ENCODE measurements at regions not wholly inside any gene's neighbourhood (a gene's known extent, or its start where the extent isn't known, plus 50 kb on each side); places are given as distances from the start of the nearest gene placed in this dataset.
"Not testable (repeated sequence)": the region's sequence is repeated elsewhere in the genome, so short reads cannot be mapped to it uniquely, and the experiment has no call there.

GRCh38 chr3:159749406-159749805 is 239.2 kb upstream of the IL12A start:
- no peak for DNase-seq

GRCh38 chr3:159751146-159751545 is 237.5 kb upstream of the IL12A start:
- DNase-seq = no peak

GRCh38 chr3:159751752-159752151 is 236.9 kb upstream of the IL12A start:
- DNase-seq = no peak

GRCh38 chr3:159756279-159757207 is 232.1 kb upstream of the IL12A start:
- DNase-seq = not testable (repeated sequence)

- no peak for DNase-seq
Observed at GRCh38 chr3:159757341-159758060, 231.1 kb upstream of the IL12A start.

GRCh38 chr3:159760046-159760445 is 228.6 kb upstream of the IL12A start:
- no peak for DNase-seq

- no peak for DNase-seq
Observed at GRCh38 chr3:159761369-159761768, 227.3 kb upstream of the IL12A start.

- no peak for DNase-seq
Observed at GRCh38 chr3:159761848-159762635, 226.6 kb upstream of the IL12A start.

GRCh38 chr3:159763011-159763601 is 225.5 kb upstream of the IL12A start:
- no peak for DNase-seq

GRCh38 chr3:159763602-159764489 is 224.8 kb upstream of the IL12A start:
- no peak for DNase-seq

- no peak for DNase-seq
Observed at GRCh38 chr3:159764490-159765029, 224.1 kb upstream of the IL12A start.

GRCh38 chr3:159765030-159765859 is 223.4 kb upstream of the IL12A start:
- DNase-seq = no peak

GRCh38 chr3:159765860-159766294 is 222.8 kb upstream of the IL12A start:
- DNase-seq = no peak

GRCh38 chr3:159766563-159767185 is 222.0 kb upstream of the IL12A start:
- no peak for DNase-seq

- no peak for DNase-seq
Observed at GRCh38 chr3:159770998-159771397, 217.6 kb upstream of the IL12A start.

- DNase-seq = no peak
Observed at GRCh38 chr3:159771865-159772611, 216.6 kb upstream of the IL12A start.

- no peak for DNase-seq
Observed at GRCh38 chr3:159773706-159774105, 214.9 kb upstream of the IL12A start.

GRCh38 chr3:159775372-159775961 is 213.2 kb upstream of the IL12A start:
- DNase-seq = no peak

GRCh38 chr3:159776779-159777178 is 211.9 kb upstream of the IL12A start:
- DNase-seq = no peak

Measured in stimulated activated CD4-positive, alpha-beta T cell treated with anti-CD3 and anti-CD28 coated beads, Interleukin-12 subunit alpha, Interleukin-12 subunit beta, amount 100 ng/mL, for 4 hours (primary cell).